ENCODE measurements at regions not wholly inside any gene's neighbourhood (a gene's known extent, or its start where the extent isn't known, plus 50 kb on each side); places are given as distances from the start of the nearest gene placed in this dataset.

DNA sequence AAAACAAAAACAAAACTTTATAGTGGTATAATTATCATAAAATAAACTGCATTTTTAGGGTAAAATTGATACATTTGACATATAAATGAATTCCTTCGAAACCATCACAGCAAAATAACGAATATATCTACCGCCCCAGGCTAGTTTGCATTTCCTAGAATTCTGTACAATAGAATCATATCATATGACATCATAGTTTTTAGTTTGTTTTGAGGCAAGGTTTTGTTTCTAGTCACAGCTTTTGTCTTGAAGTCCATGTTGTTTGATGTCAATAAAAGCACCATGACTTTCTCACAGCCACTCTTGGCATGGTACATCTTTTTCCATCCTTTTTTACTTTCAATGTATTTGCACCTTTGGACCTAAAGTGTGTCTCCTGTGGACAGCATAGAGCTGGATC lies 102.9 kb downstream of the FOXL3 start:
- Histone ChIP-seq H3K4me3 (no peak overlapping the region), H3K4me1 (ENCODE audit: low read depth) (no peaks in the 10 kb centered on the region), H3K9me3 (peaks cover 13% of the 10 kb centered on the region), H3K36me3 (ENCODE audit: low read depth) (no peaks in the 10 kb centered on the region)
- TF ChIP-seq, protein P1, sequence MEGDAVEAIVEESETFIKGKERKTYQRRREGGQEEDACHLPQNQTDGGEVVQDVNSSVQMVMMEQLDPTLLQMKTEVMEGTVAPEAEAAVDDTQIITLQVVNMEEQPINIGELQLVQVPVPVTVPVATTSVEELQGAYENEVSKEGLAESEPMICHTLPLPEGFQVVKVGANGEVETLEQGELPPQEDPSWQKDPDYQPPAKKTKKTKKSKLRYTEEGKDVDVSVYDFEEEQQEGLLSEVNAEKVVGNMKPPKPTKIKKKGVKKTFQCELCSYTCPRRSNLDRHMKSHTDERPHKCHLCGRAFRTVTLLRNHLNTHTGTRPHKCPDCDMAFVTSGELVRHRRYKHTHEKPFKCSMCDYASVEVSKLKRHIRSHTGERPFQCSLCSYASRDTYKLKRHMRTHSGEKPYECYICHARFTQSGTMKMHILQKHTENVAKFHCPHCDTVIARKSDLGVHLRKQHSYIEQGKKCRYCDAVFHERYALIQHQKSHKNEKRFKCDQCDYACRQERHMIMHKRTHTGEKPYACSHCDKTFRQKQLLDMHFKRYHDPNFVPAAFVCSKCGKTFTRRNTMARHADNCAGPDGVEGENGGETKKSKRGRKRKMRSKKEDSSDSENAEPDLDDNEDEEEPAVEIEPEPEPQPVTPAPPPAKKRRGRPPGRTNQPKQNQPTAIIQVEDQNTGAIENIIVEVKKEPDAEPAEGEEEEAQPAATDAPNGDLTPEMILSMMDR (IDR thresholded peaks at IDR 0.05) = no peak
- no peak for ATAC-seq
- DNase-seq = no peak
- intact Hi-C loops (cut with DNase I, micrococcal nuclease) = no loop called here

DNA sequence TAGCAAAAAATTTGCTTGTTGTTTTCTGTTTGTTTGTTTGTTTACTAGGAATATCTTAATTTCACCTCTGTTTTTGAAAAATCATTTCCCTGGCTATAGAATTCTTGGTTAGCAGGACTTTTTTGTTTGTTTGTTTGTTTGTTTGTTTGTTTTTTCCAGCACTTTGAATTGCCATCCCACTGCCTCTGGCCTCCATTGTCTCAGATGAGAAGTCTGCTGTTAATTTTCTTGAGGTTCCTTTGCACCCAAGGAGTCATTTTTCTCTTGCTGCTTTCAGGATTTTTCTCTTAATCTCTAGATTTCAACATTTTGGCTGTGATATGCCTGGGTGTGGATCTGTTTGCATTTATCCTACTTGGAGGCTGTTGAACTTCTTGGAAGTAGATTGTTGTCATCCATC lies 105.7 kb downstream of the FOXL3 start:
- H3K36me3 ChIP-seq (ENCODE audit: low read depth) = no peaks in the 10 kb centered on the region
- ATAC-seq (no peak), DNase-seq (no peak)
- intact Hi-C loops (cut with DNase I, micrococcal nuclease) = no loop called here
- peaks cover 16% of the 10 kb centered on the region for H3K9me3 ChIP-seq
- TF ChIP-seq, protein P1 (IDR thresholded peaks at IDR 0.05) = no peak
- H3K4me1 ChIP-seq (ENCODE audit: low read depth) = no peaks in the 10 kb centered on the region
- H3K4me3 ChIP-seq = no peak overlapping the region

DNA sequence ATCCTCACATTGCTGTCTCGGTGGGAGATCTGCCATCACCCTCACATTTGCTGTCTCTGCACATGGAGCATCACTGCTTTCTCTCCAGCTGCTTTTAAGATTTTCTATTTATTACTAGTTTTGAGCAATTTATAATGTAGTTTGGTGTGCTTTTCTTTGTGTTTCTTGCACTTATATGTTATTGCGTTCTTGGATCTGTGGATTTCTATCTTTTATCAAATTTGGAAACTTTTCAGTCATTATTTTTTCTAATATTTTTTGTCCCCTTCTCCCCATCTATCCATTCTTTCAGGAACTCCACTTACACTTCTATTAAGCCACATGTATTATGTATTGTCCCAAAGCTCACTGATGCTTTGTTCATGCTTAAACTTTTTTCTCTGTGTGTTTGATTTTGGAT lies 108.9 kb downstream of the FOXL3 start:
- intact Hi-C loops (cut with DNase I, micrococcal nuclease) = no loop called here
- DNase-seq (no peak), ATAC-seq (no peak)
- Histone ChIP-seq H3K9me3 (peaks cover 16% of the 10 kb centered on the region), H3K4me1 (ENCODE audit: low read depth) (no peaks in the 10 kb centered on the region), H3K36me3 (ENCODE audit: low read depth) (no peaks in the 10 kb centered on the region), H3K4me3 (no peak overlapping the region)
- TF ChIP-seq, protein P1 (IDR thresholded peaks at IDR 0.05) = no peak

DNA sequence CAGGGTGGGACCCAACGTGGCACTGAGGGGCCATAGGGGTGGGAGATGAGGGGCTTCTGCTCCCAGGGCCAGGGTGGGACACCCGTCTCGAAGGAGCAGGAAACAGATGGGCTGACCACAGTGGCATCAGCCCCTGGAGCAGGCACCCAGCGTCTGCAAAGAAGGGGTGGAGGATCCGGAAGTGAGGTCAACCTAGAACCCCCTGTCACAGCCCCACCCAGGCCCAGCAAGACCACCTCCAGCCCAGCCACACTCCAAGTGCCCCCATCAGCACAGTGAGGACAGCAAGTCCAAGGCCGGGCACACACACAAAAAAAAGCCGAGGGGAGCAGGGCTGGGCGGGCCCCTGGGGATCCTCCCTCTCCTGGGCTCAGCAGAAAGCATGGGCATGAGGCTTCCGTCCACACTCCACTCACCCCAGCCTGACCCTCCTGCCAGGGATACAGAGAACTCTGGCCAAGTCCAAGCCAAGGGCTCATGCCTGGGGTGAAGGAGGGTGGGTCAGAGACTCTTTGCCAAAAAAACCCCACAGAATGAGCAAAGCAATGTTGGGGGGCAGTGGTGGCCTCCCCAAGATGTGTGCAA lies 111.0 kb downstream of the FOXL3 start:
- no peak for ATAC-seq
- intact Hi-C loops (cut with DNase I, micrococcal nuclease) = no loop called here
- no peak overlapping the region for H3K4me3 ChIP-seq
- peaks cover 7% of the 10 kb centered on the region for H3K9me3 ChIP-seq
- no peak for DNase-seq
- no peaks in the 10 kb centered on the region for H3K4me1 ChIP-seq (ENCODE audit: low read depth)
- TF ChIP-seq, protein P1 (IDR thresholded peaks at IDR 0.05) = no peak
- H3K36me3 ChIP-seq (ENCODE audit: low read depth) = no peaks in the 10 kb centered on the region

DNA sequence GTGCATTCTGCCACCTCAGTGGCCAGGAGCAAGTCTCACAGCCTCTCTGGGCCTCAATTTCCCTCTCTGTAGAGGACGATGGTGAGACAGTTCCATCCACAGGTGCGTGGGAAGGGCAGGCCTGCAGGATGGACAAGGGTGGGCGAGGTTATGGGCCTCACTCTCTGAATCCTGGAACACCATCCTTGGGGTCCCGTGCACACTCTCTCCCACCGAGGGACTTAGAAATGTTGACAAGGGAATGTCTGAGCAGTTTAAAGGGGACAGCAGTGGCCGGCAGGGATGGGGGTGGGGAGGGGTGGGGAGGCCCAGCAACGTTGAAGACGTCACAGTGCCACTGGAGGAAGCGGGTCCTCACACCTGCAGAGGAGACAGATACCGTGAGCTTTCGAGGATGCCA lies 111.5 kb downstream of the FOXL3 start:
- Histone ChIP-seq H3K36me3 (ENCODE audit: low read depth) (no peaks in the 10 kb centered on the region), H3K4me1 (ENCODE audit: low read depth) (no peaks in the 10 kb centered on the region), H3K9me3 (peaks cover 6% of the 10 kb centered on the region), H3K4me3 (no peak overlapping the region)
- ATAC-seq (no peak), DNase-seq (peak in 1 of 3 donors; percentile 12)
- TF ChIP-seq, protein P1 (IDR thresholded peaks at IDR 0.05) = no peak
- intact Hi-C loops (cut with DNase I, micrococcal nuclease) = no loop called here

Measured in mucosa of descending colon (tissue), 3 donors.